Gastrocnemius medialis (tissue), 4 donors: ENCODE measurements at regions not wholly inside any gene's neighbourhood (a gene's known extent, or its start where the extent isn't known, plus 50 kb on each side); places are given as distances from the start of the nearest gene placed in this dataset.
"Not testable (repeated sequence)": the region's sequence is repeated elsewhere in the genome, so short reads cannot be mapped to it uniquely, and the experiment has no call there.

ENCODE experiments used
- POLR2A ChIP-seq, 2 donors: fragments of 450-650 bp; IDR thresholded peaks; one replicate each; pipeline ENCODE4 v1.6.1; 2017; ENCODE audit warnings: antibody characterized with exemption in 2 of 2, mild to moderate bottlenecking in 2 of 2, moderate library complexity in 2 of 2
- TF ChIP-seq, protein P1 (sequence below), 5 experiments: fragments of 450-650 bp in 3 of 5; fragments of 200-600 bp in 2 of 5; sonication (generic) in 2 of 5; IDR thresholded peaks in 4 of 5; conservative IDR thresholded peaks in 1 of 5; 1 replicate in 4 of 5; 2 replicates in 1 of 5; pipeline ENCODE4 v1.5.1; 2016 to 2019; ENCODE audit warnings: antibody characterized with exemption in 5 of 5, mild to moderate bottlenecking in 3 of 5, moderate library complexity in 3 of 5

GRCh38 chr21:5147685-5148084 is 5373.7 kb upstream of the TPTE start:
- not testable (repeated sequence) for TF ChIP-seq POLR2A (IDR thresholded peaks at IDR 0.05)
- TF ChIP-seq, protein P1, sequence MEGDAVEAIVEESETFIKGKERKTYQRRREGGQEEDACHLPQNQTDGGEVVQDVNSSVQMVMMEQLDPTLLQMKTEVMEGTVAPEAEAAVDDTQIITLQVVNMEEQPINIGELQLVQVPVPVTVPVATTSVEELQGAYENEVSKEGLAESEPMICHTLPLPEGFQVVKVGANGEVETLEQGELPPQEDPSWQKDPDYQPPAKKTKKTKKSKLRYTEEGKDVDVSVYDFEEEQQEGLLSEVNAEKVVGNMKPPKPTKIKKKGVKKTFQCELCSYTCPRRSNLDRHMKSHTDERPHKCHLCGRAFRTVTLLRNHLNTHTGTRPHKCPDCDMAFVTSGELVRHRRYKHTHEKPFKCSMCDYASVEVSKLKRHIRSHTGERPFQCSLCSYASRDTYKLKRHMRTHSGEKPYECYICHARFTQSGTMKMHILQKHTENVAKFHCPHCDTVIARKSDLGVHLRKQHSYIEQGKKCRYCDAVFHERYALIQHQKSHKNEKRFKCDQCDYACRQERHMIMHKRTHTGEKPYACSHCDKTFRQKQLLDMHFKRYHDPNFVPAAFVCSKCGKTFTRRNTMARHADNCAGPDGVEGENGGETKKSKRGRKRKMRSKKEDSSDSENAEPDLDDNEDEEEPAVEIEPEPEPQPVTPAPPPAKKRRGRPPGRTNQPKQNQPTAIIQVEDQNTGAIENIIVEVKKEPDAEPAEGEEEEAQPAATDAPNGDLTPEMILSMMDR (IDR thresholded peaks at IDR 0.05 in 4 of 5, conservative IDR thresholded peaks at IDR 0.05 in 1 of 5): not testable (repeated sequence)
